Astrocyte (in vitro differentiated cells and primary cell): ENCODE measurements at regions not wholly inside any gene's neighbourhood (a gene's known extent, or its start where the extent isn't known, plus 50 kb on each side); places are given as distances from the start of the nearest gene placed in this dataset.

Source experiments
- DNase-seq: peaks from one replicate; pipeline ENCODE4 v3.0.0-alpha.2; 2010; ENCODE audit warnings: low read depth
- FAIRE-seq: peaks from 2 replicates; lab custom pipeline; 2011; peaks lifted over from hg19 to GRCh38; lab: Jason Lieb, UNC
- H2AFZ ChIP-seq: 2 replicates; pipeline ENCODE4 v1.6.0; 2012; ENCODE audit warnings: low read depth, low read length, inconsistent platforms
- H3K27ac ChIP-seq: 2 replicates; pipeline ENCODE4 v1.5.1; 2011; ENCODE audit warnings: low read depth, low read length, inconsistent platforms
- H3K27me3 ChIP-seq: 2 replicates; pipeline ENCODE4 v1.6.0; 2011; ENCODE audit warnings: low read length, inconsistent platforms; ENCODE audit not compliant: insufficient read depth
- H3K36me3 ChIP-seq: 2 replicates; pipeline ENCODE4 v1.5.1; 2011; ENCODE audit warnings: low read length, inconsistent platforms; ENCODE audit not compliant: insufficient read depth
- H3K4me1 ChIP-seq: 2 replicates; pipeline ENCODE4 v1.5.1; 2011; ENCODE audit warnings: low read length, inconsistent platforms; ENCODE audit not compliant: insufficient read depth
- H3K4me2 ChIP-seq: 2 replicates; pipeline ENCODE4 v1.6.0; 2012; ENCODE audit warnings: low read length, inconsistent platforms
- H3K4me3 ChIP-seq: 2 replicates; pipeline ENCODE4 v1.5.1; 2011; ENCODE audit warnings: low read depth, mild to moderate bottlenecking, low read length, inconsistent platforms; ENCODE audit not compliant: insufficient read depth
- H3K79me2 ChIP-seq: 2 replicates; pipeline ENCODE4 v1.6.0; 2012; ENCODE audit warnings: mild to moderate bottlenecking, low read length, inconsistent platforms; ENCODE audit not compliant: insufficient read depth
- H3K9ac ChIP-seq: 2 replicates; pipeline ENCODE4 v1.6.0; 2012; ENCODE audit warnings: mild to moderate bottlenecking, low read length, inconsistent platforms
- H3K9me3 ChIP-seq: 2 replicates; pipeline ENCODE4 v1.5.1; 2012; ENCODE audit warnings: low read depth, mild to moderate bottlenecking, low read length, inconsistent platforms; ENCODE audit not compliant: insufficient read depth
- H4K20me1 ChIP-seq: 2 replicates; pipeline ENCODE4 v1.6.0; 2012; ENCODE audit warnings: low read length, inconsistent platforms; ENCODE audit not compliant: insufficient read depth
- H3K27ac Mint-ChIP-seq: one replicate; pipeline ENCODE4 v1.8.0; 2021; ENCODE audit warnings: mild to moderate bottlenecking, mixed read lengths; ENCODE audit not compliant: unreplicated experiment
- H3K27me3 Mint-ChIP-seq: one replicate; pipeline ENCODE4 v1.8.0; 2021; ENCODE audit warnings: low read depth, mixed read lengths; ENCODE audit not compliant: unreplicated experiment
- H3K36me3 Mint-ChIP-seq: one replicate; pipeline ENCODE4 v1.8.0; 2021; ENCODE audit warnings: low read depth, mixed read lengths; ENCODE audit not compliant: unreplicated experiment
- H3K4me1 Mint-ChIP-seq: one replicate; pipeline ENCODE4 v1.8.0; 2021; ENCODE audit warnings: low read depth, mixed read lengths; ENCODE audit not compliant: unreplicated experiment
- H3K4me3 Mint-ChIP-seq: one replicate; pipeline ENCODE4 v1.8.0; 2021; ENCODE audit warnings: mild to moderate bottlenecking, moderate library complexity, mixed read lengths; ENCODE audit not compliant: unreplicated experiment
- H3K9me3 Mint-ChIP-seq: one replicate; pipeline ENCODE4 v1.8.0; 2021; ENCODE audit warnings: mild to moderate bottlenecking, mixed read lengths; ENCODE audit not compliant: unreplicated experiment
- CTCF ChIP-seq: IDR thresholded peaks from 2 replicates; pipeline ENCODE4 v1.5.1; 2011; ENCODE audit warnings: low read depth, mild to moderate bottlenecking, inconsistent platforms, low read length, moderate library complexity; ENCODE audit not compliant: insufficient read depth
- EZH2 ChIP-seq: IDR thresholded peaks from 2 replicates; pipeline ENCODE4 v1.6.1; 2012; ENCODE audit warnings: mild to moderate bottlenecking, low read length, inconsistent platforms; ENCODE audit not compliant: insufficient read depth

DNA sequence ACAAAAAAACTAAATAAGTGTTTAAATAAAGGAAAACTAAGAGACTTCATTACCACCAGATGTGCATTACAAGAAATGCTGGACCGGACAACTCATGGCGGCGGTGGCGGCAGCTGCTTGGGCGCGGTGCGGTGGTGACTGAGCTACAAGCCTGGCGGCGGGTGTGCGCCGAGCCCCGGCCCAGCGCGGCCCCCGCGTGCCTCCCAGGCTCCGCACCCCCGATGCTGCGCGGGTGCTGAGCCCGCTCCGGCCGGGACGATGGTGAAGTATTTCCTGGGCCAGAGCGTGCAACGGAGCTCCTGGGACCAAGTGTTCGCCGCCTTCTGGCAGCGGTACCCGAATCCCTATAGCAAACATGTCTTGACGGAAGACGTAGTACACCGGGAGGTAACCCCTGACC, 52.2 kb upstream of the RCOR3 start:
- Mint-ChIP-seq H3K27ac (no peak overlapping the region), H3K4me3 (no peak overlapping the region), H3K9me3 (peaks cover 4% of the 10 kb centered on the region), H3K36me3 (no peaks in the 10 kb centered on the region), H3K4me1 (no peaks in the 10 kb centered on the region), H3K27me3 (no peaks in the 10 kb centered on the region)
- H3K27ac ChIP-seq: no peak overlapping the region
- H3K4me3 ChIP-seq: no peak overlapping the region
- H2AFZ ChIP-seq: no peak overlapping the region
- no peaks in the 10 kb centered on the region for H3K79me2 ChIP-seq
- FAIRE-seq: no peak
- H3K9ac ChIP-seq: no peak overlapping the region
- no peaks in the 10 kb centered on the region for H4K20me1 ChIP-seq
- peaks cover 3% of the 10 kb centered on the region for H3K9me3 ChIP-seq
- H3K36me3 ChIP-seq: no peaks in the 10 kb centered on the region
- no peaks in the 10 kb centered on the region for H3K27me3 ChIP-seq
- H3K4me1 ChIP-seq: no peaks in the 10 kb centered on the region
- TF ChIP-seq EZH2 (no peak), CTCF (no peak)
- DNase-seq: no peak
- no peak overlapping the region for H3K4me2 ChIP-seq

DNA sequence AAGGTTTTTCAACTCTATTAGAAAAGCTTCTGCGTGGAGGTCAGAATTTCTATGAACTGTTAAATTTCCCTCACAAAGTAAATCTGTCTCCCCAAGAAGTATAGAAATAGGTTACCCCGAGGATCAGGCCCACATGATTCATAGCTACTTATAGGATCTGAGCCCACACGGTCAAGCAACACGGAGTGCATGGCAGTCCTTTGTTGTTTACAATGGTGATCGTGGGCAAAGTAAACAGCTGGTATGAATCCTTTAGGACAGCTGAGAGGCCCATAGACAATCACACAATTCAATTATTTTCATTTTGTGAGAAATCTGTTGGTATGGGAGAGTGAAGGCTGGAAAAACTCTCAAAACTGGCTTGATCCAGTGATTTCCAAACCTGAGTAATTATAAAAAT, 58.9 kb upstream of the RCOR3 start:
- Mint-ChIP-seq H3K4me1 (peaks cover 13% of the 10 kb centered on the region), H3K9me3 (peaks cover 2% of the 10 kb centered on the region), H3K4me3 (no peak overlapping the region), H3K27me3 (no peaks in the 10 kb centered on the region), H3K36me3 (no peaks in the 10 kb centered on the region), H3K27ac (no peak overlapping the region)
- Histone ChIP-seq H2AFZ (no peak overlapping the region), H3K4me1 (no peaks in the 10 kb centered on the region), H3K9me3 (no peaks in the 10 kb centered on the region), H3K27me3 (no peaks in the 10 kb centered on the region), H3K9ac (no peak overlapping the region), H4K20me1 (no peaks in the 10 kb centered on the region), H3K27ac (no peak overlapping the region), H3K4me3 (no peak overlapping the region), H3K36me3 (no peaks in the 10 kb centered on the region), H3K4me2 (no peak overlapping the region), H3K79me2 (no peaks in the 10 kb centered on the region)
- no peak for TF ChIP-seq EZH2
- TF ChIP-seq CTCF: no peak
- FAIRE-seq: no peak
- no peak for DNase-seq

GRCh38 chr1:211198880-211199279, 60.3 kb upstream of the RCOR3 start:
- FAIRE-seq: no peak
- H3K4me1 Mint-ChIP-seq: peaks cover 13% of the 10 kb centered on the region

More at GRCh38 chr1:211198880-211199279, 60.3 kb upstream of the RCOR3 start:
- no peaks in the 10 kb centered on the region for H3K4me1 ChIP-seq
- TF ChIP-seq EZH2 (no peak), CTCF (no peak)
- H2AFZ ChIP-seq: no peak overlapping the region
- no peak overlapping the region for H3K4me2 ChIP-seq
- no peak for DNase-seq
- Mint-ChIP-seq H3K4me3 (no peak overlapping the region), H3K27me3 (no peaks in the 10 kb centered on the region), H3K9me3 (peaks cover 2% of the 10 kb centered on the region), H3K36me3 (no peaks in the 10 kb centered on the region), H3K27ac (no peak overlapping the region)
- no peak overlapping the region for H3K27ac ChIP-seq
- no peaks in the 10 kb centered on the region for H3K36me3 ChIP-seq
- H3K4me3 ChIP-seq: no peak overlapping the region
- peaks cover 3% of the 10 kb centered on the region for H3K27me3 ChIP-seq
- H3K9ac ChIP-seq: no peak overlapping the region
- no peaks in the 10 kb centered on the region for H4K20me1 ChIP-seq
- no peaks in the 10 kb centered on the region for H3K79me2 ChIP-seq
- H3K9me3 ChIP-seq: no peaks in the 10 kb centered on the region
